OCI-LY1 (cell line): ENCODE measurements at regions not wholly inside any gene's neighbourhood (a gene's known extent, or its start where the extent isn't known, plus 50 kb on each side); places are given as distances from the start of the nearest gene placed in this dataset.

Experiments
- H2AFZ ChIP-seq: fragments of 200-600 bp; sonication (generic), shearing (Covaris generic); 2 replicates; pipeline ENCODE4 v1.6.0; 2014; ENCODE audit warnings: antibody characterized with exemption, mild to moderate bottlenecking, low read length
- H3F3A ChIP-seq: fragments of 200-600 bp; sonication (generic), shearing (Covaris generic); 2 replicates; pipeline ENCODE4 v1.6.0; 2014; ENCODE audit warnings: mild to moderate bottlenecking, antibody characterized with exemption, low read length, moderate library complexity; ENCODE audit not compliant: insufficient read depth
- H3K27ac ChIP-seq: fragments of 200-600 bp; sonication (generic); 2 replicates; pipeline ENCODE4 v1.5.1; 2014; ENCODE audit warnings: low read length, mixed run types, mild to moderate bottlenecking, low read depth; ENCODE audit not compliant: poor library complexity, severe bottlenecking
- H3K27me3 ChIP-seq: fragments of 200-600 bp; sonication (generic); 2 replicates; pipeline ENCODE4 v1.6.0; 2014; ENCODE audit warnings: antibody characterized with exemption, mild to moderate bottlenecking, low read length, moderate library complexity; ENCODE audit not compliant: insufficient read depth
- H3K36me3 ChIP-seq: fragments of 200-600 bp; sonication (generic); 2 replicates; pipeline ENCODE4 v1.6.1; 2014; ENCODE audit warnings: mild to moderate bottlenecking, antibody characterized with exemption, low read length, moderate library complexity, mixed read lengths; ENCODE audit not compliant: insufficient read depth
- H3K4me1 ChIP-seq: fragments of 200-600 bp; sonication (generic); 2 replicates; pipeline ENCODE4 v1.5.1; 2014; ENCODE audit warnings: mild to moderate bottlenecking, low read length, moderate library complexity; ENCODE audit not compliant: insufficient read depth, severe bottlenecking
- H3K4me2 ChIP-seq: fragments of 200-600 bp; sonication (generic), shearing (Covaris generic); 2 replicates; pipeline ENCODE4 v1.6.1; 2014; ENCODE audit warnings: low read length
- H3K4me3 ChIP-seq: fragments of 200-600 bp; sonication (generic); 2 replicates; pipeline ENCODE4 v1.5.1; 2014; ENCODE audit warnings: low read length, low read depth, mild to moderate bottlenecking, mixed read lengths; ENCODE audit not compliant: poor library complexity, severe bottlenecking
- H3K79me2 ChIP-seq: fragments of 200-600 bp; shearing (Covaris generic); 2 replicates; pipeline ENCODE4 v1.6.1; 2016; ENCODE audit warnings: mixed run types, low read length, mixed read lengths; ENCODE audit not compliant: insufficient read depth
- H3K9ac ChIP-seq: fragments of 200-600 bp; sonication (generic), shearing (Covaris generic); 2 replicates; pipeline ENCODE4 v1.6.1; 2014; ENCODE audit warnings: mild to moderate bottlenecking, low read length, mixed read lengths
- H3K9me2 ChIP-seq: fragments of 200-600 bp; sonication (generic), shearing (Covaris generic); 2 replicates; pipeline ENCODE4 v1.6.1; 2014; ENCODE audit warnings: low read depth, mild to moderate bottlenecking, low read length, mixed read lengths
- H3K9me3 ChIP-seq: fragments of 200-600 bp; shearing (Covaris generic); 2 replicates; pipeline ENCODE4 v1.6.1; 2014; ENCODE audit warnings: low read length, mixed read lengths
- H4K20me1 ChIP-seq: fragments of 200-600 bp; sonication (generic), shearing (Covaris generic); 2 replicates; pipeline ENCODE4 v1.6.0; 2016; ENCODE audit warnings: mild to moderate bottlenecking, low read length; ENCODE audit not compliant: insufficient read depth
- CTCF ChIP-seq: fragments of 200-600 bp; sonication (generic), shearing (Covaris generic); IDR thresholded peaks from 2 replicates; pipeline ENCODE4 v1.5.1; 2017; ENCODE audit warnings: mild to moderate bottlenecking, antibody characterized with exemption, low read length, moderate library complexity, mixed read lengths
- EZH2 ChIP-seq: fragments of 200-600 bp; sonication (generic), shearing (Covaris generic); IDR thresholded peaks from 2 replicates; pipeline ENCODE4 v1.8.0; 2017; ENCODE audit warnings: borderline replicate concordance, mixed run types, mild to moderate bottlenecking, antibody characterized with exemption, low read length, moderate library complexity, mixed read lengths

GRCh38 chr6:163929538-163929937 is 515.0 kb downstream of the QKI start:
- Histone ChIP-seq H3K4me3 (no peak overlapping the region), H3K27ac (no peak overlapping the region), H3K27me3 (no peaks in the 10 kb centered on the region; the same call in 1 of the 2 replicates), H3K4me2 (no peak overlapping the region), H3K9ac (no peak overlapping the region), H3K4me1 (no peaks in the 10 kb centered on the region), H3K9me3 (no peaks in the 10 kb centered on the region), H4K20me1 (no peaks in the 10 kb centered on the region), H3K36me3 (no peaks in the 10 kb centered on the region), H3K9me2 (no peaks in the 10 kb centered on the region), H3F3A (no peaks in the 10 kb centered on the region), H2AFZ (no peak overlapping the region), H3K79me2 (no peaks in the 10 kb centered on the region)
- TF ChIP-seq CTCF (no peak), EZH2 (no peak)

- H3K9me2 ChIP-seq, result no peaks in the 10 kb centered on the region
- H2AFZ ChIP-seq, result no peak overlapping the region
- no peaks in the 10 kb centered on the region for H3K27me3 ChIP-seq
- H3K9me3 ChIP-seq, result no peaks in the 10 kb centered on the region
- H4K20me1 ChIP-seq, result no peaks in the 10 kb centered on the region
- H3F3A ChIP-seq, result no peaks in the 10 kb centered on the region
- H3K9ac ChIP-seq, result no peak overlapping the region
- no peak for TF ChIP-seq EZH2
- no peak for TF ChIP-seq CTCF
- H3K27ac ChIP-seq, result no peak overlapping the region
- H3K4me3 ChIP-seq, result no peak overlapping the region
- no peaks in the 10 kb centered on the region for H3K79me2 ChIP-seq
- H3K4me2 ChIP-seq, result no peak overlapping the region
- H3K4me1 ChIP-seq, result no peaks in the 10 kb centered on the region
- H3K36me3 ChIP-seq, result no peaks in the 10 kb centered on the region
Observed at GRCh38 chr6:163926642-163927041, 512.1 kb downstream of the QKI start.

- H3F3A ChIP-seq, result no peaks in the 10 kb centered on the region
- H3K4me1 ChIP-seq, result no peaks in the 10 kb centered on the region
- H3K9me3 ChIP-seq, result no peaks in the 10 kb centered on the region
- H3K4me3 ChIP-seq, result no peak overlapping the region
- no peak overlapping the region for H3K9ac ChIP-seq
- no peak overlapping the region for H3K27ac ChIP-seq
- H3K27me3 ChIP-seq, result no peaks in the 10 kb centered on the region
- no peaks in the 10 kb centered on the region for H4K20me1 ChIP-seq
- no peak overlapping the region for H2AFZ ChIP-seq
- no peaks in the 10 kb centered on the region for H3K36me3 ChIP-seq
- no peaks in the 10 kb centered on the region for H3K79me2 ChIP-seq
- no peaks in the 10 kb centered on the region for H3K9me2 ChIP-seq
- TF ChIP-seq EZH2 (no peak), CTCF (no peak)
- H3K4me2 ChIP-seq, result no peak overlapping the region
Observed at GRCh38 chr6:163925839-163926238, 511.3 kb downstream of the QKI start.
